Tibial nerve (tissue), 4 donors: ENCODE measurements at regions not wholly inside any gene's neighbourhood (a gene's known extent, or its start where the extent isn't known, plus 50 kb on each side); places are given as distances from the start of the nearest gene placed in this dataset.

Source experiments
- CTCF ChIP-seq, 5 experiments: fragments of 200-600 bp in 3 of 5; fragments of 450-650 bp in 2 of 5; sonication (generic) in 3 of 5; IDR thresholded peaks; one replicate each; pipeline ENCODE4 v1.5.1; 2016 to 2019; ENCODE audit warnings: antibody characterized with exemption in 5 of 5, mild to moderate bottlenecking in 3 of 5, moderate library complexity in 2 of 5
- EP300 ChIP-seq, 2 donors: sonication (generic); formaldehyde crosslinking; IDR thresholded peaks; one replicate each; pipeline ENCODE4 v1.6.1; 2017; ENCODE audit warnings: antibody characterized with exemption in 2 of 2, mild to moderate bottlenecking in 1 of 2
- POLR2A ChIP-seq, 2 donors: fragments of 450-650 bp; IDR thresholded peaks; one replicate each; pipeline ENCODE4 v1.6.1; 2017; ENCODE audit warnings: antibody characterized with exemption in 2 of 2, mild to moderate bottlenecking in 2 of 2, moderate library complexity in 2 of 2

- TF ChIP-seq CTCF (IDR thresholded peaks at IDR 0.05), result no peak
- no peak for TF ChIP-seq POLR2A (IDR thresholded peaks at IDR 0.05)
- TF ChIP-seq EP300 (IDR thresholded peaks at IDR 0.05), result no peak
Measured at GRCh38 chr21:23664193-23664694, 1943.0 kb downstream of the MRPL39 start.
